HG03558 (cell line): ENCODE measurements at regions not wholly inside any gene's neighbourhood (a gene's known extent, or its start where the extent isn't known, plus 50 kb on each side); places are given as distances from the start of the nearest gene placed in this dataset.

Source experiments
- ATAC-seq: cut with Tn5 transposase; IDR thresholded peaks from one replicate; pipeline ENCODE4 v1.9.1; 2021; ENCODE audit warnings: moderate number of reproducible peaks; ENCODE audit not compliant: unreplicated experiment; ENCODE audit errors: extremely low read depth

GRCh38 chr13:79688741-79689140, 207.8 kb downstream of the NDFIP2 start:
- no peak for ATAC-seq

GRCh38 chr13:79686441-79686840, 205.5 kb downstream of the NDFIP2 start:
- ATAC-seq = no peak

- ATAC-seq = no peak
Measured at GRCh38 chr13:79684371-79684770, 203.4 kb downstream of the NDFIP2 start.

- no peak for ATAC-seq
Measured at GRCh38 chr13:79682164-79682563, 201.2 kb downstream of the NDFIP2 start.

GRCh38 chr13:79681069-79681468, 200.1 kb downstream of the NDFIP2 start:
- no peak for ATAC-seq

GRCh38 chr13:79680485-79680884, 199.5 kb downstream of the NDFIP2 start:
- no peak for ATAC-seq

GRCh38 chr13:79679334-79679733, 198.4 kb downstream of the NDFIP2 start:
- peak; percentile 61 for ATAC-seq

GRCh38 chr13:79678100-79678499, 197.1 kb downstream of the NDFIP2 start:
- ATAC-seq = no peak

- no peak for ATAC-seq
Measured at GRCh38 chr13:79675931-79676660, 195.1 kb downstream of the NDFIP2 start.

GRCh38 chr13:79674765-79675515, 194.0 kb downstream of the NDFIP2 start:
- no peak for ATAC-seq

- no peak for ATAC-seq
Measured at GRCh38 chr13:79673993-79674377, 193.0 kb downstream of the NDFIP2 start.

GRCh38 chr13:79673310-79673992, 192.5 kb downstream of the NDFIP2 start:
- ATAC-seq = no peak

- no peak for ATAC-seq
Measured at GRCh38 chr13:79671420-79671819, 190.5 kb downstream of the NDFIP2 start.

- no peak for ATAC-seq
Measured at GRCh38 chr13:79668201-79668752, 187.3 kb downstream of the NDFIP2 start.

- no peak for ATAC-seq
Measured at GRCh38 chr13:79667771-79668170, 186.8 kb downstream of the NDFIP2 start.

- ATAC-seq = no peak
Measured at GRCh38 chr13:79663977-79664636, 183.2 kb downstream of the NDFIP2 start.

GRCh38 chr13:79663435-79663834, 182.5 kb downstream of the NDFIP2 start:
- ATAC-seq = no peak

- ATAC-seq = no peak
Measured at GRCh38 chr13:79662882-79663281, 181.9 kb downstream of the NDFIP2 start.

- ATAC-seq = peak; percentile 48
Measured at GRCh38 chr13:79660361-79660760, 179.4 kb downstream of the NDFIP2 start.

- no peak for ATAC-seq
Measured at GRCh38 chr13:79659121-79659521, 178.2 kb downstream of the NDFIP2 start.
